HT1080 (cell line): ENCODE measurements at regions not wholly inside any gene's neighbourhood (a gene's known extent, or its start where the extent isn't known, plus 50 kb on each side); places are given as distances from the start of the nearest gene placed in this dataset.
A peak's percentile ranks its signal among the peaks of the same experiment; 100 is the strongest.

Experiments
- DNase-seq: peaks from one replicate; pipeline ENCODE4 v3.0.0-alpha.2; 2015; ENCODE audit warnings: low read depth

- no peak for DNase-seq
These were observed 115.9 kb downstream of the OMA1 start for GRCh38 chr1:58430421-58431275.

DNA sequence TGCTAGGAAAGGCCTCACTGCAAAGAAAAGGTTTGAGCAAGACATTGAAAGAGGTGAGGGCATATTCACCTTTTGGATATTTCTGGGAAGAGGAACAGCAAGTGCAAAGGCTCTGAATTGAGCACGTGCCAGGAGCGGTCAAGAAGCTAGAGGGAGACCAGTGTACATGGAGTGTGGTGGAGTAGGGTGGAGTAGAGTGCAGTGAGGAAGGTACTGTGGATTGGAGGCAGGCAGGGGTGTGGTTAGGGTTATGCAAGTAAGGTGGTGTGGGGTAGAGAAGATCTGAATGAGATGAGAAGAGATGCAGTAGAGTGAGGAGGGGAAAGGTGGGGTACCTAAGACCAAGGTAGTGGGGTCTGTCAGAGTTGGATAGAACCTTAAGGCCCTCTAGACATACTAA, 119.6 kb downstream of the OMA1 start:
- no peak for DNase-seq

DNA sequence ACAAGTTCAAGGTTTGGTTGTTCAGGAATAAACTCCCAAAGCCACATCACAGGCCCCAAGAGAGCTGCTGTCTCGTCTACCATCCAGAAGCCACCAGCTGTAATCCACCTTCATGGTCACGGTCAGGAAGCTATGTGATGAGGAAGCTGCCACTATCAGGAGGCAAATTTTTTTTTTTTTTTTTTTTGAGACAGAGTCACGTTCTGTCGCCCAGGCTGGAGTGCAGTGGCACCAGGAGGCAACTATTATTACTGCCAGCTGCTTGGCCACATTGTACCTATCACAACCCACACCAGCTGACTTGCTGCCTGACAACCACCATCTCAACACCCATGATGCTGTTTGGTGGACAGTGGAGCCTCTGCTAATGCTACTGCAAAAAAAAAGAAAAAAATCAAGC, 124.1 kb downstream of the OMA1 start:
- DNase-seq, result no peak

GRCh38 chr1:58418283-58419228, 128.0 kb downstream of the OMA1 start:
- DNase-seq, result no peak

- DNase-seq, result peak; percentile 74
These were observed 134.4 kb downstream of the OMA1 start for GRCh38 chr1:58412071-58412580.

DNA sequence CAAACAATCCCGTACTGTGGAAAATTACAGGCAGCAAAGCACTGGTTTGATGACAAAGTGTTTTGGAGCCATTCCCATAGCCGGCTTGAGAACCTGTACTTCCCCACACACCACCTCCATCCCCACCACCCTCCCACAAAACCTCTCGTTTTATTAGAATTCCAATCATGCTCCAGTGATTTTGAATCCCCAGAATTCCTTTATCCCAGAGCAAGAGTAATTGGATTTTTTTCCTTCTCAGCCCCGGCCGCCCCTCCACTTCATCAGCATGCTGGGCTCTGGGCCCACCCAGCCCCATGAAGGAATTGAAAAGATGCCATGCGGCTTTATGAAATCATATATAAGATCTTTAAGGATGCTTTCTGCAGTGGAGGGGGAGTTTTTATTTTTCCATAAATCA, 136.6 kb downstream of the OMA1 start:
- DNase-seq, result peak; percentile 32

GRCh38 chr1:58409336-58409735, 137.2 kb downstream of the OMA1 start:
- no peak for DNase-seq

DNA sequence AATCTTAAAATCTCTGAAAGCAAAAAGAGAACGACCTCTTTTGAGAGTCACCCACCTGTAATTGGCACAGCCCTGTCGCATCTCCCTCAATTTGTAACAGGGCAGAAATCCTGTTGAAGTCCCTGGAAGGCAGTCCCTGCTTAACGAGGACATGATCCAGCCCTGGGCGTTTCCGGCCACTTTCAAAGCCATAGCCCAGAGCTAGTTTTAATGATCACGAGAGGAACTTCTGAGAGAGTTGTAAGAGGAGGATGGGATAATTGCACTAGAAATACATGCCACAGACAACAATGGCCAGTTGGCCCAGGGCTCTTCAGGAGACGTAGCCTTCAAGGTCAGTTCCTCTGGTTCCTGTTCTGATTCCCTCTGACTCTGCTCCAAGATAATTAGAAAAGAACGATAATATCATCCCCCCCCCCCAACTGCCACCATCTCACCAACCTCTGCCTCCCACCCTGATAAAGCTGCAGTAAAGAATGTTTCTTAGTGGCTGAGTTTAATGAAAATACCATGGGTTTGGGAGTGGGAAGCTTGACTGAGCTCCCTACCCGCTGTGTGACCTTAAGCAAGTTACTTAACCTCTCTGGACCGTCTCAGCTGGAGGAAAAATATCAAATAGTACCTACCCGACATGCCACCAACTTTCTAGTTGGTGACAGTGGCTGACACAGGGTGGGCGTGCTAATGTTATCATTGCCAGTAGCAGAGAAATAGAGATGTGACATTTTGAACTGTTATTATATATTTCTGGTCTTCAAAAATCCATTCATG, 140.0 kb downstream of the OMA1 start:
- DNase-seq, result no peak

- no peak for DNase-seq
These were observed 140.9 kb downstream of the OMA1 start for GRCh38 chr1:58405660-58406059.

GRCh38 chr1:58403894-58404293, 142.6 kb downstream of the OMA1 start:
- no peak for DNase-seq

GRCh38 chr1:58402444-58402843, 144.1 kb downstream of the OMA1 start:
- DNase-seq, result no peak

DNA sequence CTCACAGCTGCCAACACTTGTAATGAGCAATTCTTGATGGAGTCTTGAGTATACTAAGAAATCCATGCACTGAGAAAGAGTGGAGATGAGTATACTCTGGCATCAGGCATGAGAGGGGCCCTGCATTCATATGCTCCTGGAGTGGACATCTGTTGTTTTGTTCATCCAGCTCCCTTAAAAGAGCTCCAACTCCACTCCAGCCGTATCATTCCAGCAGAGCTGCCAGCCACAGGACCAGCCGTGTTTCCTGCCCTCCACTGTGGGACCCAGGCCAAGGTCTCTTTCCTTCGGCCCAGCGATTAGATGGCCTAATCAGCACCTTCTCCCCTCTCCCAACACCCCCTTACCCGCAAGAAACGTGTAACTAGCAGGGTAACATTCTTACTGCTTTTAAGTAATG, 144.5 kb downstream of the OMA1 start:
- no peak for DNase-seq

GRCh38 chr1:58399176-58399575, 147.3 kb downstream of the OMA1 start:
- no peak for DNase-seq

GRCh38 chr1:58398714-58399113, 147.8 kb downstream of the OMA1 start:
- DNase-seq, result no peak

GRCh38 chr1:58397187-58397820, 149.2 kb downstream of the OMA1 start:
- peak; percentile 75 for DNase-seq

DNA sequence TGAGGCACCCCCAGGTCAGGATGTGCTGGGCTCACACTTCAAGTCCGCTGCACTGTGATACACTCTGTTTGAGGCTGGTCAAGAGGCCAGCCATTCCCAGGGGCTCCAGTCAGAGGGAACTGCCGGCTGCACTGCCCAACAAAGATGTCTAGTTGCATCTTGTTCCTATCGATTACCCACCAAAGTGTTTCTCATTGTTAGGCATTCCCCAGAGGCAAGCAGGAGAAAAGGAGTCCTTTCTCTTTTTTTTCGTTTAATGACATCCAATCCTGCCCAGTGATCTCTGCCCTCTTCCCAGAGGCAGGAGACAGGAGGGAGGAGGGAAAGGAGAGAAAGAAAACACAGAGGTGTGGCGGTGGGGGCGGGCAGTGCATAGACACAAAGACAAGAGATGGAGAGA, 150.4 kb downstream of the OMA1 start:
- DNase-seq, result no peak

DNA sequence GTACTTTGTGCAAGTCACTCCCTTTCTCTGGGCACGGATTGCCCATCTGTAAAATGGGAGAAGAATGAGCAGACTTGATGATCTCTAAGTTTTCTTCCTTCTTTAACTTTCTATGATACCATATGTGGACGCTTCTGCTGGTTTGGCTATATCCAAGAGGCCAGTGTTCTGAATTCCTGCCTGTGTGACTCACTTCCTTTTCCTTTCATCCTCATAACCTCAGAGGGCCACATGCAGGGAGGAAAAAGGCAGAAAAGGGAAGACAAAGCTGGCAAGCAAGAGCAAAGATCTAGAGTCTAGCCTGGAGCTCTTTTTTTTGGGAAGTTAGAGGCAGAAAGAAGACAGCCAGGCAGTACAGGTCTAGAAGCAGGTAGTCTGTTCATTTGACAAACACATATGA, 151.2 kb downstream of the OMA1 start:
- peak; percentile 95 for DNase-seq

GRCh38 chr1:58392083-58392482, 154.4 kb downstream of the OMA1 start:
- no peak for DNase-seq

- no peak for DNase-seq
These were observed 155.0 kb downstream of the OMA1 start for GRCh38 chr1:58391514-58391913.

- no peak for DNase-seq
These were observed 155.5 kb downstream of the OMA1 start for GRCh38 chr1:58391056-58391455.

- no peak for DNase-seq
These were observed 156.4 kb downstream of the OMA1 start for GRCh38 chr1:58390091-58390490.
